ENCODE measurements at regions not wholly inside any gene's neighbourhood (a gene's known extent, or its start where the extent isn't known, plus 50 kb on each side); places are given as distances from the start of the nearest gene placed in this dataset.

GRCh38 chr5:164563370-164563769 lies 1058.0 kb downstream of the MAT2B start:
- Histone ChIP-seq H3K4me2 (ENCODE audit: control insufficient read depth, insufficient read depth) (no peak overlapping the region), H3K79me2 (ENCODE audit: control insufficient read depth, insufficient read depth, low read length) (no peaks in the 10 kb centered on the region), H2AFZ (ENCODE audit: control insufficient read depth, low read depth, low read length) (no peak overlapping the region), H3K27me3 (replicated peaks in 1 of 2; ENCODE audit: control insufficient read depth in 2 of 2, insufficient read depth in 2 of 2, low read length in 1 of 2) (no peaks in the 10 kb centered on the region), H3K27ac (ENCODE audit: control insufficient read depth, insufficient read depth) (no peak overlapping the region), H3K9ac (ENCODE audit: control insufficient read depth, insufficient read depth, low read length) (no peak overlapping the region), H3K9me3 (replicated peaks; ENCODE audit: control insufficient read depth, insufficient read depth, low read length) (no peaks in the 10 kb centered on the region), H3K4me1 (ENCODE audit: control insufficient read depth, insufficient read depth, low read length) (no peaks in the 10 kb centered on the region), H3K36me3 (ENCODE audit: control insufficient read depth in 2 of 2, insufficient read depth in 2 of 2, low read length in 1 of 2) (no peaks in the 10 kb centered on the region), H3K4me3 (no peak overlapping the region), H4K20me1 (ENCODE audit: control insufficient read depth, insufficient read depth) (no peaks in the 10 kb centered on the region)
- 0% methylated on average over 1 of the region's 1 CpG for WGBS (ENCODE audit: insufficient coverage, insufficient replicate concordance, low lambda C conversion rate, missing lambda C conversion rate)
- no TSS peak for BruUV-seq (replicated peaks)
- ChIA-PET RAD21 (ENCODE audit: unreplicated experiment) (no interaction called here), POLR2A (no interaction called here), SMC1A (ENCODE audit: uncharacterized antibody, unreplicated experiment) (interaction anchor here (0.7 to 1.5 kb wide), 5 partner anchors 9 to 1313 kb away, joined by 3 read pairs; no protein-coding TSS in a partner anchor), CTCF (no interaction called here)
- DNase-seq (ENCODE audit: low read depth, low spot score) (no peak), ATAC-seq (no peak), FAIRE-seq (no peak)
- in situ Hi-C loops (cut with MboI) (no loop called here), intact Hi-C loops (cut with micrococcal nuclease; ENCODE audit: unreplicated experiment) (no loop called here)
- TF ChIP-seq NFXL1 (IDR thresholded peaks at IDR 0.05; ENCODE audit: borderline replicate concordance): no peak
- no peak for TF ChIP-seq SMAD5 (IDR thresholded peaks at IDR 0.05; ENCODE audit: low read depth)
- TF ChIP-seq EGR1 (IDR thresholded peaks at IDR 0.05; ENCODE audit: borderline replicate concordance in 1 of 2, low read depth in 2 of 2, low read length in 2 of 2): no peak
- TF ChIP-seq, protein P1, sequence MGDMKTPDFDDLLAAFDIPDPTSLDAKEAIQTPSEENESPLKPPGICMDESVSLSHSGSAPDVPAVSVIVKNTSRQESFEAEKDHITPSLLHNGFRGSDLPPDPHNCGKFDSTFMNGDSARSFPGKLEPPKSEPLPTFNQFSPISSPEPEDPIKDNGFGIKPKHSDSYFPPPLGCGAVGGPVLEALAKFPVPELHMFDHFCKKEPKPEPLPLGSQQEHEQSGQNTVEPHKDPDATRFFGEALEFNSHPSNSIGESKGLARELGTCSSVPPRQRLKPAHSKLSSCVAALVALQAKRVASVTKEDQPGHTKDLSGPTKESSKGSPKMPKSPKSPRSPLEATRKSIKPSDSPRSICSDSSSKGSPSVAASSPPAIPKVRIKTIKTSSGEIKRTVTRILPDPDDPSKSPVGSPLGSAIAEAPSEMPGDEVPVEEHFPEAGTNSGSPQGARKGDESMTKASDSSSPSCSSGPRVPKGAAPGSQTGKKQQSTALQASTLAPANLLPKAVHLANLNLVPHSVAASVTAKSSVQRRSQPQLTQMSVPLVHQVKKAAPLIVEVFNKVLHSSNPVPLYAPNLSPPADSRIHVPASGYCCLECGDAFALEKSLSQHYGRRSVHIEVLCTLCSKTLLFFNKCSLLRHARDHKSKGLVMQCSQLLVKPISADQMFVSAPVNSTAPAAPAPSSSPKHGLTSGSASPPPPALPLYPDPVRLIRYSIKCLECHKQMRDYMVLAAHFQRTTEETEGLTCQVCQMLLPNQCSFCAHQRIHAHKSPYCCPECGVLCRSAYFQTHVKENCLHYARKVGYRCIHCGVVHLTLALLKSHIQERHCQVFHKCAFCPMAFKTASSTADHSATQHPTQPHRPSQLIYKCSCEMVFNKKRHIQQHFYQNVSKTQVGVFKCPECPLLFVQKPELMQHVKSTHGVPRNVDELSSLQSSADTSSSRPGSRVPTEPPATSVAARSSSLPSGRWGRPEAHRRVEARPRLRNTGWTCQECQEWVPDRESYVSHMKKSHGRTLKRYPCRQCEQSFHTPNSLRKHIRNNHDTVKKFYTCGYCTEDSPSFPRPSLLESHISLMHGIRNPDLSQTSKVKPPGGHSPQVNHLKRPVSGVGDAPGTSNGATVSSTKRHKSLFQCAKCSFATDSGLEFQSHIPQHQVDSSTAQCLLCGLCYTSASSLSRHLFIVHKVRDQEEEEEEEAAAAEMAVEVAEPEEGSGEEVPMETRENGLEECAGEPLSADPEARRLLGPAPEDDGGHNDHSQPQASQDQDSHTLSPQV (IDR thresholded peaks at IDR 0.05): no peak
- TF ChIP-seq SUZ12 (IDR thresholded peaks at IDR 0.05; ENCODE audit: unreplicated experiment): no peak
- no peak for TF ChIP-seq CUX1 (IDR thresholded peaks at IDR 0.05; ENCODE audit: insufficient replicate concordance, low read depth, low read length)

Measured in GM12878 (cell line).